Astrocyte of the spinal cord (primary cell): ENCODE measurements at regions not wholly inside any gene's neighbourhood (a gene's known extent, or its start where the extent isn't known, plus 50 kb on each side); places are given as distances from the start of the nearest gene placed in this dataset.

Experiments used
- DNase-seq: peaks from one replicate; pipeline ENCODE4 v3.0.0; 2011; ENCODE audit warnings: low read depth, low spot score
- H3K4me3 ChIP-seq: 2 replicates; pipeline ENCODE4 v1.5.1; 2011; ENCODE audit warnings: low read depth, mild to moderate bottlenecking, low read length, moderate library complexity
- in situ Hi-C: cut with HindIII; loops from 2 replicates; pipeline ENCODE4 v1.10.0; 2017; ENCODE audit warnings: low sequenced_read_pairs
- TF ChIP-seq, protein P1 (sequence below): IDR thresholded peaks from 2 replicates; pipeline ENCODE4 v1.5.1; 2012; ENCODE audit warnings: low read depth, mild to moderate bottlenecking, low read length, inconsistent platforms

DNA sequence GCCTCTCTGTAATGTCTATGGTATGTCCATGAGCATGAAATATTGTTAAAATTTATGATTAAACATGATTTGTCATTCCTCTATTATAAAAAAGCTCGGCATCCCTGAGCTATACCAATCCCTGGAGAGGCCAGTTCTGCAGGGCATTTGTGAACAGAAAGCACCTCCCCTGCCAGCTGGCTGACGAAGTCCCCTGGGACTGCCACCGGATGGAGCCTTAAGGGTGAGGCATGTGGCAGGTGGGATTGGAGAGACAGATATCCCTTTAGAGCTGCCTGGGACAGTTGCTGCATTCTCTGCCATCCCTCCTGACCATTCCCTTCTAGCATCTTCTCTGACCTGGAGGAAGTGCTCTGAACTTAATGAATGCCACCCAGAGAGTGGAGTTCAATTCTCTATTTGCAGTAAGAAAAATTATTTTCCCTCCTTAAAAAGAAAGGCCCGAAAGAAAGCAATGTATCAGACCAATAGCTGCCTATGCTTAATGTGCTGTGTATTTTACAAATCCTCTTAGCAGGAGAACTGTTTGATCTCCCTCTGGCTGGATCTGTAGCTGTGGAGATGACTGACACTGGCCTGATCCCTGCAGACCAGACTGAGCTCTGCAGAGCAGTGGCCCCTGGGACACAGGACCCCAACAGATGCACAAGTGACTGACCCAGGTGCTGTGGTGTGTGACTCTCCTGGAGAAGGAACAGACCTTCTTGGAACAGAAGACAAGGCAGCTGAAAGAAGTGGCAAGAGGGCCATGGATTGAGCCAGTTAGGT lies 219.0 kb upstream of the NAV2 start:
- TF ChIP-seq, protein P1, sequence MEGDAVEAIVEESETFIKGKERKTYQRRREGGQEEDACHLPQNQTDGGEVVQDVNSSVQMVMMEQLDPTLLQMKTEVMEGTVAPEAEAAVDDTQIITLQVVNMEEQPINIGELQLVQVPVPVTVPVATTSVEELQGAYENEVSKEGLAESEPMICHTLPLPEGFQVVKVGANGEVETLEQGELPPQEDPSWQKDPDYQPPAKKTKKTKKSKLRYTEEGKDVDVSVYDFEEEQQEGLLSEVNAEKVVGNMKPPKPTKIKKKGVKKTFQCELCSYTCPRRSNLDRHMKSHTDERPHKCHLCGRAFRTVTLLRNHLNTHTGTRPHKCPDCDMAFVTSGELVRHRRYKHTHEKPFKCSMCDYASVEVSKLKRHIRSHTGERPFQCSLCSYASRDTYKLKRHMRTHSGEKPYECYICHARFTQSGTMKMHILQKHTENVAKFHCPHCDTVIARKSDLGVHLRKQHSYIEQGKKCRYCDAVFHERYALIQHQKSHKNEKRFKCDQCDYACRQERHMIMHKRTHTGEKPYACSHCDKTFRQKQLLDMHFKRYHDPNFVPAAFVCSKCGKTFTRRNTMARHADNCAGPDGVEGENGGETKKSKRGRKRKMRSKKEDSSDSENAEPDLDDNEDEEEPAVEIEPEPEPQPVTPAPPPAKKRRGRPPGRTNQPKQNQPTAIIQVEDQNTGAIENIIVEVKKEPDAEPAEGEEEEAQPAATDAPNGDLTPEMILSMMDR: no peak
- in situ Hi-C loops: no loop called here
- H3K4me3 ChIP-seq: no peak overlapping the region
- no peak for DNase-seq

DNA sequence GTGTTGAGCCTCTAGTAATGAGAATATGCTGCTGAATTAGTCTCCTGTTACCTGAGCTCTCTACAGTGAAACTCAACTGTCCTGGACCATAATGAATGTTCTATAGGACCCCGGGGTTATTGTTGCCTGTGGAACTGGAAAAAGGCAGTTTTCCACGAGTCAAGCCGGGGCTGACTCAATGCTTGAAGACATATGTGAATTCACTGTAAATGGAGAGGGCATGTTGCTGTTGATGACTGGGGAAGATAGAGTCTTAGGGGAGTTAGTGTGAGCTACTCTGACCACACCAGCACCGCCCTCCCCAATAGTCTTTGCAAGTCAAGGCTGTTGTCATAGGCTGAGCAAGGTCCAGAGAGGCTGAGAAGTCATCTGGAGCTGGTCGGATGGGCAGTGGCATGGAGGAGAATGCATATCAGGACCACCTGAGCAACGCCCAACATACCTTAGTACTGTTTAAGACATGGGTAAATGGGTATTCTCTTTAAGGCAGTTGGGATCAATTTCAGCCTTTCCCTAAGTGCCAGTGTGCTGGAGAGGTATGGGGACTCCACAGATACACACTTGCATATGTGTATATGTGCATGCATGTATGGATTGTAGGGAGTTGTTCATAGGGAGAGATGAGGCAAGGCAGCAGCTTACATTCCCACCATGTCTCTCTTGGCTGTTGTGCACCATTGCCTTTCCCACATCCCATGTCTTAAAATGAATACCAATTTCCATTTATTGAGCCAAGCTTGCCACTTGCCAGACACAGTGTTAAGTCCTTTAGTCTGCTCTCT lies 230.1 kb upstream of the NAV2 start:
- in situ Hi-C loops: no loop called here
- DNase-seq: no peak
- TF ChIP-seq, protein P1: no peak
- H3K4me3 ChIP-seq: no peak overlapping the region

- in situ Hi-C loops: no loop called here
- DNase-seq: no peak
- TF ChIP-seq, protein P1: no peak
- H3K4me3 ChIP-seq: no peak overlapping the region
Observed at GRCh38 chr11:19480540-19480939, 232.1 kb upstream of the NAV2 start.

GRCh38 chr11:19478891-19479290 lies 233.7 kb upstream of the NAV2 start:
- TF ChIP-seq, protein P1: no peak
- in situ Hi-C loops: no loop called here
- no peak overlapping the region for H3K4me3 ChIP-seq
- DNase-seq: no peak

GRCh38 chr11:19474954-19475721 lies 234.4 kb upstream of the E2F8 start:
- in situ Hi-C loops: no loop called here
- no peak for DNase-seq
- no peak overlapping the region for H3K4me3 ChIP-seq
- TF ChIP-seq, protein P1: no peak

GRCh38 chr11:19474211-19474610 lies 233.5 kb upstream of the E2F8 start:
- H3K4me3 ChIP-seq: no peak overlapping the region
- TF ChIP-seq, protein P1: no peak
- in situ Hi-C loops: no loop called here
- no peak for DNase-seq
